Endometrial microvascular endothelial cells (primary cell): ENCODE measurements at regions not wholly inside any gene's neighbourhood (a gene's known extent, or its start where the extent isn't known, plus 50 kb on each side); places are given as distances from the start of the nearest gene placed in this dataset.

ENCODE experiments used
- in situ Hi-C: cut with HindIII; loops from 2 replicates; pipeline ENCODE4 v1.10.0; 2017; ENCODE audit warnings: low sequenced_read_pairs, low pct_unique_long_range_greater_than_20kb; ENCODE audit errors: inconsistent ontology term

- in situ Hi-C loops: no loop called here
Measured at GRCh38 chr5:164038128-164038783, 532.8 kb downstream of the MAT2B start.

GRCh38 chr5:164041105-164041504, 535.7 kb downstream of the MAT2B start:
- in situ Hi-C loops: no loop called here

GRCh38 chr5:164048359-164048926, 543.0 kb downstream of the MAT2B start:
- in situ Hi-C loops: no loop called here

DNA sequence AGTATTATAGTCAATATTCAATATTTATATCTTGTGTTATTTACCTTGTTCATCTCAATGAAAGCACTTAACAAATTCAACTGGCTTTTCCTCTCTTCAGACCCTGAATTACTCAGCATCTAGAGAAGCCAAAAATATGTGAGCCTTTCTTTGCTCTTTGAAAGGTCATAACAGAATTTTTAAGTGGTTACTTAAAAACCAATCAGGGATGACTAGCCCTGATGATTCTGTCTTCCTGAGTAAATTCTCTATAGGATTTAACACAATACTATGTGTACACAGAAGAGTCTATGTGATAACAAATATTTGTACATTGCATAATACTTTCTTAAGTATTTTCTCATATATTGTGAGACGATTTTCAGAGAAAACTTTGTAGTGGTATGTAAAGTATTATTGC, 546.3 kb downstream of the MAT2B start:
- in situ Hi-C loops: no loop called here

DNA sequence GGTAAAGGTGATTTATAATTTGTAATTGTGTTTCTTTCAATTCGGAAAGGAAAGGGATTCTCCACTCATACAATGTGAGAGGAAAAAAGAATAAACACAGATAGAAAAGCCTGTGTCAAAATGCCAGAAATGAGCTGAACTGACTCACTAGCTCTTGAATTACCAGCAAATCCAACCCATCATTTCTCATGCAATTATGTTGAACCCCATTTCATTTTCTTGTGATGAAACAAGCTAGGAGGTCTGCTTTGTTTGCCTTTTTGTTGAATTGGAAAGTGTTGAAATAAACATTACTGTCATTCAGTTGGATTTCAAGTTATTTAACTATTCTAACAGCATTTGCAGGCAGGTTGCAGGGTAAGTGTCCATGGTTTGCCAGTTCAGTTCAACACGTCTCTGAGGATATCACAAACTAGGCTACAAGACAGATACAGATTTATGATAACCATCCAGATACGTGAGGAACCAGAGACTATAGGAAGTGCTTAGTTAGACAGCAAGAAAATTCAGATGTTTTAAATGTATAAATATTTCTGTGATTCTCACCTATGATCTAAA, 547.2 kb downstream of the MAT2B start:
- in situ Hi-C loops: no loop called here

GRCh38 chr5:164053123-164053522, 547.7 kb downstream of the MAT2B start:
- in situ Hi-C loops: no loop called here

DNA sequence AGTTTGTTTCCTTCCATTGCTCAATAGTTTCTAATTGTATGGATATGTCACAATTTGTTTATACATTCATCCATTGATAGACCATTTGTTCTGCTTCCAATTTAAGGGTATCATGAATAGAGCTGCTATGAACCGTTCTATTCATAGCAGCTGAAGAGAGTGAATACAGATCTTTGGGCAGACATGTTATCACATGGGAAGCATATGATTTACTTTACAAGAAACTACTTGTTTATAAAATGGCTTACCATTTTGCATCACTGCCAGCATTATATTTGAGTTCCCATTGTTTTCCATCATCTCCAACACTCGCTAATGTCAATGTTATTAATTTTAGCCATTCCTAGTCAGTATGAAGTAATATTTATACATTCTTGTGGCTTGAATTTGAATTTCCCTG, 549.0 kb downstream of the MAT2B start:
- in situ Hi-C loops: no loop called here

DNA sequence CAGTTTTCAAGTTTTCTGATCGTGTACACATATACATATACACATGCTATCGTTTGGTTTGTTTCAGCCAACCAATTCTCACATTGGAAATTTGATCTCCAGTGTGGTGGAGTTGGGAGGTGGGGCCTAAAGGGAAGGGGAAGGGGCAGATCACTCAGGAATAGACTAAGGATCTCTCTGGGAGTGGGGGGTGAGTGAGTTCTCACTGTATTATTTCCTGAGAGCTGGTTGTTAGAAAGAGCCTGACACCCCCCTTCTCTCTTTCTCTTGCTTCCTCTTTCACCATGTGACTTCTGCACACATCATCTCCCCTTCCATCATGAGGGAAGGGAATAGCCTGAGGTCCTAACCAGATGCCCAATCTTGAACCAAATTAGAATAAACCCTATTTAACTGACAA, 551.7 kb downstream of the MAT2B start:
- in situ Hi-C loops: no loop called here

GRCh38 chr5:164058621-164059020, 553.2 kb downstream of the MAT2B start:
- in situ Hi-C loops: no loop called here

DNA sequence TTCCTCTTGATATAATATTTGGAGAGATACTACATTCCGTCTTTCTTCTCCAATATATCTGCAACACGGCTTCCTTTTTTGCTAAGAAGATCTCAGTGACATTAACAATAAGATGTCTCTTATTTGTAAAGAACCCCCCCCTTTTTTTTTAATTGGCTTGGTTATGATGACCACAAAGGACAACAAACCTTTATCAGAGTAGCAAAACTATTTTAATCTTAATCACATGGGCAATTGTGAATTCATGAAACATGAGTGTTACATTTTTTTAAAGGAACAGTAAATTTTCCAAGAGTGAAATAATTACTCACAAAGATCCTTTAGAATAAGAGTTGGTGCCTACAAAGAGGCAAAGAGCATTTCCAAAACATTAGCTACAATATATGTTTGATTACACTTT, 554.1 kb downstream of the MAT2B start:
- in situ Hi-C loops: no loop called here

GRCh38 chr5:164060786-164061355, 555.5 kb downstream of the MAT2B start:
- in situ Hi-C loops: no loop called here

DNA sequence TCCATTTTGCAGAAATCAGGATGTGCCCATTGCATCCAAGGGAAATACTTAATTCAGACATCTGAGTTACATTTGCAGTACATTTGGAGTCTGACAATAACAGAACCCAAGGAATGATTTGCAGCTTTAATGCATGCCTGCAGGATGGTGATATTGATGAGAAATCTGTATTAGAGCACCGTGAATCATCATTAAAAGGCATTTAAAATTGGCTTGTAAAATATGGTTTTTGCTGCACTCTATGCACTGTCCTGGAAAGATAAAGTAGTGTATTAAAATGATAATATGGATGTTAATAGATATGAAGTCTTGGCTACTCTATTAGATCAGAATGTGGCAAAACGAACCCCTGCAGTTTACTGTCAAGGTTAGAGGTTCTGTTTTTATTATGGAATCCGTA, 556.9 kb downstream of the MAT2B start:
- in situ Hi-C loops: no loop called here

DNA sequence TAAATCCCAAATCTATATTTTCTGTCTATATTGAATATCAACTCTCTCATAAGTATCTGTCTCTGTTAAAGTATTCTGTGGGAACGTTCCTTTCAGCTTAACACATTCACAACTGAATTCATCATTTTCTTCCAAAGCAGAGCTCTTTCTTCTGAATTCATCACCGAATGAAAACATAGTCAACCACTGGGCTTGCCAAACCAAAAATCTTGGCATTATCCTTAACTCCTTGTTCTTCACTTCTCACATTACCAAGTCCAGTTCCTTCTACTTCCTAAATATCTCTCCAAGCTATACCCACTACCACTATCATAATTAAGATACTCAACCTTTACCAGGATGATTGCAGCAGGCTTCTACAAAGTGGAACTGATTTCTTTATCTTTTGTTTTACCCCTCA, 559.8 kb downstream of the MAT2B start:
- in situ Hi-C loops: no loop called here

GRCh38 chr5:164071671-164072070, 566.3 kb downstream of the MAT2B start:
- in situ Hi-C loops: no loop called here

GRCh38 chr5:164073081-164073480, 567.7 kb downstream of the MAT2B start:
- in situ Hi-C loops: no loop called here

- in situ Hi-C loops: loop anchor here (25.0 kb wide), 1 partner anchor 514 kb away; no protein-coding TSS in a partner anchor
Measured at GRCh38 chr5:164076556-164076955, 571.1 kb downstream of the MAT2B start.

- in situ Hi-C loops: loop anchor here (25.0 kb wide), 1 partner anchor 528 kb away; no protein-coding TSS in a partner anchor
Measured at GRCh38 chr5:164090358-164090757, 584.9 kb downstream of the MAT2B start.

DNA sequence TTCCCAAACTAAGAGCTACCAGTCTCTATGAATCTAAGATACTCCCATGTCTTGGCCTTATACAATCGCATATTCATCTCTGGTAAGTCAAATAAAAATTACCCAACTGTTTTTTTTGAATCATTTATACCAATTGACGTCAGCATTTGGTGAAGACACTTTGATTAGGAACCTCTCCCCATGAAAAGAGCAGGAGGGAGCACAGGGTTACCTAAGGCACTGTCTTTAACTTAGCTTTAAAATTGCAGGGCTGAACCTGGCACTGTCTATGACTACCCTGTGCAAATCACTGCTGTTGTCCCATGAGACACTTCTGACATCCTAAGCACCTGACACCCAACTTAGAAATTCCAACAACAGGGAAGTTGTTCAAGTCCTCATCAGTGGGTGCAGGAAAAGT, 586.4 kb downstream of the MAT2B start:
- in situ Hi-C loops: loop anchor here (25.0 kb wide), 1 partner anchor 530 kb away; no protein-coding TSS in a partner anchor

DNA sequence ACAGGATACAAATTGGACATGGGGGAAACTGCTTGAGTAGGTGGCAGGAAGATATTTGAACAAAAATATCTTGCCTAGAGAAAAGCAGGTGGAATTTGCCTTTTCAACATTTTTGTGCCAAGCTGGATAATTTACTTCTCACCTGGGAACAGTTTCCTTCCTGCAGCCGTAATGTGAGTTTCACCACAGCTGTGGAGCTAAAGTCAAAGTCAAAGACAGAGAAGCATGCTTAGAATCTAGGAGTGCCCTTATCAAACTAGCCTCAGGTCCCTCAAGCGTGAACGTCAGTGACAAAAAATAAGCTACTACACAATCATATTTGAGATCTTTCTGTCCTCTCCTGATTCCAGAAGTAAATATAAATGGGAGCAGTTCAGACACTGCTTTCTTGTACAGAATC, 588.9 kb downstream of the MAT2B start:
- in situ Hi-C loops: loop anchor here (25.0 kb wide), 1 partner anchor 532 kb away; no protein-coding TSS in a partner anchor

GRCh38 chr5:164097749-164098148, 592.3 kb downstream of the MAT2B start:
- in situ Hi-C loops: loop anchor here (25.0 kb wide), 1 partner anchor 535 kb away; no protein-coding TSS in a partner anchor
